ENCODE measurements at regions not wholly inside any gene's neighbourhood (a gene's known extent, or its start where the extent isn't known, plus 50 kb on each side); places are given as distances from the start of the nearest gene placed in this dataset.

GRCh38 chr18:39531659-39532058 lies 1966.1 kb upstream of the CELF4 start:
- DNase-seq = no peak

- DNase-seq = no peak
Observed at GRCh38 chr18:39529358-39529757, 1963.8 kb upstream of the CELF4 start.

GRCh38 chr18:39527465-39527864 lies 1961.9 kb upstream of the CELF4 start:
- no peak for DNase-seq

GRCh38 chr18:39524370-39524769 lies 1958.8 kb upstream of the CELF4 start:
- DNase-seq = no peak

DNA sequence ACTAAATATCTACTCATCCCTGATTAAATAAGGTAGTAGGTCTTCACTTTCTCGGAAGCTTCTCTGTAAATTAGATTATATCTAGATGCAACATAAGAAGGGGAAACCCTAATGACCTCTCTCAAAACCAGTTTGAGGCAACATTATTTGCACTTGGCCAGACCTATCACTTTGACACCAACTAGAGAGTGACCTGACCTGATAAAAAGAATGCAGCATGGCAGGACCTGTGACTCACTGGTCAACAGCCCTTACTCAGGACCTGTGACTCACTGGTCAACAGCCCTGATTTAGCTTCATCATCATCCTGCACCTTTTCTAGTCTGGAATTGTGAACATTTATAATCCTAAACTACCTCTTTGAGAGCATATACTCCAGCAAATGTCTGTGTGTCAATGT lies 1957.7 kb upstream of the CELF4 start:
- DNase-seq = no peak

- DNase-seq = no peak
Observed at GRCh38 chr18:39521164-39521563, 1955.6 kb upstream of the CELF4 start.

GRCh38 chr18:39519741-39520140 lies 1954.1 kb upstream of the CELF4 start:
- no peak for DNase-seq

- no peak for DNase-seq
Observed at GRCh38 chr18:39515299-39515698, 1949.7 kb upstream of the CELF4 start.

GRCh38 chr18:39513186-39513585 lies 1947.6 kb upstream of the CELF4 start:
- no peak for DNase-seq

- no peak for DNase-seq
Observed at GRCh38 chr18:39506581-39507330, 1941.2 kb upstream of the CELF4 start.

DNA sequence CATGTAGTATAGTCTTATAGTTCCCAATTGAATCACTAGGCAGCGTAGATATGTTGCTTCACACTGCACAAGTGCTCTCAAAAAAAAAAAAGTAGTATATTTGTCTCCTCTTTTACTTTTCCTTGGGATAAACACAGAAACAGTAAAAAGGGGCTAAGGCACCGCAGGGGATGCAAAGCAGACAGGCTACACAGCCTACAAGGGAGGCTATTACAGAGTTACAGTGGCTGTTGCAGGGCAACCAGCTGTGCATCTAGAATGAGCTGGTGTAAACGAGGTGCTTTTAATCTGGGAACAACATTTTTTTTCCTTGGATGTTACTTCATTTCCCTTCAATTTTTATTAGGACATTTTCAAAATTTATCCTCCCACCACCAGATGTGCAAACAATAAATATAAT lies 1934.7 kb upstream of the CELF4 start:
- no peak for DNase-seq

- no peak for DNase-seq
Observed at GRCh38 chr18:39497821-39498220, 1932.2 kb upstream of the CELF4 start.

DNA sequence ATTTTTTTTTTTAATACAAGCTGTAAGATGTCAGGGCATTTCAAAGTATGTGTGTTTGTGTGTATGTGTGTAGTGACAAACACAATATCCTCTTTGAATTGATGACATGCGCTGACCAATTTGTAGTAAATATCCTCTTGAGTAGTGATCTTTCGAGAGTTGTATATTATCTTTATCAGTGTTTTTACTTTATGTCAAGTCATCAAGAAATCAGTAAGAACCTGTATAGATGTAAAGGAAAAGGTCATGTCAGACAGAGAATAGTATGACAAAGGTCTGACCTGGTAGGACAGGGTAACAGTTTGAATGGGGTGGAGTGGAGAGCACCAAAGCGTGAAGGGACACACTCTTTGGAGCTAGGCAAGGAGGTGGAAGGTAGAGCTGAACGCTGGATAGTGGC lies 1931.4 kb upstream of the CELF4 start:
- no peak for DNase-seq

- no peak for DNase-seq
Observed at GRCh38 chr18:39494211-39494896, 1928.8 kb upstream of the CELF4 start.

DNA sequence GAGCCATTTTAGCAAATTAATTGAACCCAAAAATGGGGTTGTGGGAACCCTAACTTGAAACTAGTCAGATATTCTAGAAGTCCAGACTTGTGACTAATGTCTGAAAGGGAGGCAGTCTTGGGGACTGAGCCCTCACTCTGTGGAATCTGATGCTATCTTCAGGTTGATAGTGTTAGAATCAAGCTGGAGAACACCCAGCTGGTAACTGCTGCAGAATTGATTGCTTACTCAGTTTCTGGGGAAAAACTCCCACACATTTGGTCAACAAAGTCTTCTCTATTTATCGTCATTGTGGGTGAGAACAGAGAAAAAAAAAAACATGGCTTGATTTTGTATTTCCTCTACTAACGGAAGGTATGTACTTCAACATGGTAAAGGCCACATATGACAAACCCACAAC lies 1925.8 kb upstream of the CELF4 start:
- DNase-seq = no peak

- no peak for DNase-seq
Observed at GRCh38 chr18:39489431-39489830, 1923.8 kb upstream of the CELF4 start.

DNA sequence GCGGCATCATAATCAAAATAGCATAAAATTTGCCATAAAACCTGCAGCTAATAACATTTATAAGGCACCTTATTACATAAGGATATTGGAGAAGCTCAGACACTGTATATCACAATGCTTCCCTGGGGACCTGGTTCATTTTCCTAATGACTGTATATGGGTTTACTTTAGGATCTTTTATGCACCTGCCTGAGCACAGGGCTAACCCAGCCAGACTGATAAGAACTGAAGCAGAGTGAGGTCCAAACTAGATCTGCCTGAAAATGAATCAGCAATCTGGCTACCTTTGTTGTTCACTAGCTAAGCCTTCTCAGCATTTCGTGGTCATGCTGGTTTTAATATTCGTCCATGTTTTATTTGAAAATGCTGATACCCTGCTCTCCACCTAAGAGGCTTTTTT lies 1922.3 kb upstream of the CELF4 start:
- no peak for DNase-seq

DNA sequence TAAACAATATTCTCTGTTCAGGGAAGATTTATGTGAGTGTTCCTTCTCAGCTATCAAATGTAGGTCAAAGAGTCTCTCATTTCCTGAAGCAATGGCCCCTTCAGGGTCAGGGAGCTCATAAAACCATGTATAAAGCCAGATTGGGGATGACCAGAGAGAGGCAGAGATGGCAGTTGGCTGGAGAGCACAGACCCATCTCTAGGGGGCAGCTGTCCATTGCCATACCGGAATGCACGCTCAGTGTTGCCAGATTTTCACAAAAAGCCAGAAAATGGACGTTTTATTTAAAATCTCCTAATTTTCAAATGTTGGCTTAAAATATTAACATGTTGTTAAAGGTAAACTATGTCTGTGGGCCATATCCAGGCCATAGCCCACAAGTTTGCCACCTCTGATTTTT lies 1920.7 kb upstream of the CELF4 start:
- no peak for DNase-seq

- no peak for DNase-seq
Observed at GRCh38 chr18:39485696-39486095, 1920.1 kb upstream of the CELF4 start.

DNA sequence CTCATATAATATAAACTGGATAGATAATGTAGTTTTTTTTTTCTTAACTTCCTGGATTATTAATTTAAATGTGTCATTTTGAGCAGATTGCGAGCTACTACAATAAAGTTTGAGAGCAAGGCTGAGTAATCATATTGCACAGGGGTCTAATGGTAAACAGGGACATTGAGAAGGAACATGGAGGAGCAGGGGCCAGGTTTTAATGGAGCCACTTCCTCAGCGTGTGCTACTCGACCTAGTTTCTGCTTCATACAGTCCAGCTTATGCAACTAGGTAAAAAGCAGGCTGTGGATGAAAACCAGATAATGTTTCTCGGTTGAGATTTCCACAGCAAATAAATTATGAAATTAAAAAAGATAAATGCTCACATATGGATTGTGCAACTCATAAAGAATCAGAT lies 1915.7 kb upstream of the CELF4 start:
- no peak for DNase-seq

- DNase-seq = no peak
Observed at GRCh38 chr18:39480494-39481195, 1915.0 kb upstream of the CELF4 start.

DNA sequence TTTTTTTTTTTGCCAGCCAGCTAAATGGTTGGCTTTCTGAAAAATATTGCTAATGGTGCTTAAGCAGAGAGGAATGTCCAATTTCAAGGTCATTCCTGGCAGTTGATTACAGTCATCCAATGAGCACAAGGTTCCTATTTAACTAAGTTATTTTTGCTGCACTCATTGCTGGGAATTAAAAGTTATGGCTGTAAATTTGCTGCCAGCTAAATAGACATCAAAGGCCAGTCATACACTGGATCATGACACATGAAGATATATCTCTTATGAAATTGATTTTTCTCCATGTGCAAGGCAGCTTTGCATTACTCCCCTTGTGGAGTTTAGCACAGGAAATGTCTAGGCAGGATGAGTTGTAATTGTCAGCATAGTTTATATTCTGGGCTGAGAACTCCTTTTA lies 1898.4 kb upstream of the CELF4 start:
- DNase-seq = no peak

GRCh38 chr18:39462436-39462835 lies 1896.8 kb upstream of the CELF4 start:
- no peak for DNase-seq

GRCh38 chr18:39460136-39460535 lies 1894.5 kb upstream of the CELF4 start:
- DNase-seq = no peak
